GM23338 (cell line): ENCODE measurements at regions not wholly inside any gene's neighbourhood (a gene's known extent, or its start where the extent isn't known, plus 50 kb on each side); places are given as distances from the start of the nearest gene placed in this dataset.

Source experiments
- ATAC-seq: fragments of 200-7000 bp; cut with Tn5 transposase; 3 replicates; pipeline ENCODE4 v1.9.1; 2020
- DNase-seq: peaks from one replicate; pipeline ENCODE4 v3.0.0-alpha.2; 2015; ENCODE audit warnings: low spot score
- H2AFZ ChIP-seq: fragments of 200-600 bp; sonication (generic); 2 replicates; pipeline ENCODE4 v1.8.0; 2016; ENCODE audit warnings: antibody characterized with exemption, mild to moderate bottlenecking, moderate library complexity
- H3F3A ChIP-seq: fragments of 200-600 bp; sonication (generic); replicated peaks from 2 replicates; pipeline ENCODE4 v1.8.0; 2017; ENCODE audit warnings: antibody characterized with exemption, mixed run types, low read depth
- H3K27ac ChIP-seq: fragments of 200-600 bp; sonication (generic); 2 replicates; pipeline ENCODE4 v1.6.1; 2016; ENCODE audit warnings: low read depth
- H3K27me3 ChIP-seq: fragments of 200-600 bp; sonication (generic); 2 replicates; pipeline ENCODE4 v1.8.0; 2016; ENCODE audit warnings: mild to moderate bottlenecking, mixed run types, moderate library complexity; ENCODE audit not compliant: insufficient read depth
- H3K36me3 ChIP-seq: fragments of 200-600 bp; sonication (generic); 2 replicates; pipeline ENCODE4 v1.8.0; 2016; ENCODE audit warnings: mild to moderate bottlenecking; ENCODE audit not compliant: insufficient read depth
- H3K4me1 ChIP-seq: fragments of 200-600 bp; sonication (generic); 2 replicates; pipeline ENCODE4 v1.8.0; 2016; ENCODE audit warnings: mild to moderate bottlenecking, moderate library complexity; ENCODE audit not compliant: insufficient read depth
- H3K4me2 ChIP-seq: fragments of 200-600 bp; sonication (generic); 2 replicates; pipeline ENCODE4 v1.7.1; 2017; ENCODE audit warnings: mixed run types
- H3K4me3 ChIP-seq: fragments of 200-600 bp; sonication (generic); 2 replicates; pipeline ENCODE4 v1.6.1; 2016; ENCODE audit warnings: mixed run types
- H3K79me2 ChIP-seq: fragments of 200-600 bp; sonication (generic); replicated peaks from 2 replicates; pipeline ENCODE4 v1.8.0; 2017; ENCODE audit warnings: mild to moderate bottlenecking; ENCODE audit not compliant: insufficient read depth
- H3K9me2 ChIP-seq: fragments of 200-600 bp; sonication (generic); 2 replicates; pipeline ENCODE4 v1.8.0; 2017; ENCODE audit not compliant: insufficient read depth
- H4K20me1 ChIP-seq: fragments of 200-600 bp; sonication (generic); replicated peaks from 2 replicates; pipeline ENCODE4 v1.8.0; 2017; ENCODE audit warnings: mild to moderate bottlenecking; ENCODE audit not compliant: insufficient read depth
- H3K27ac Mint-ChIP-seq: 2 replicates; pipeline ENCODE4 v1.8.0; 2020; ENCODE audit warnings: inconsistent platforms, mild to moderate bottlenecking, moderate library complexity, mixed read lengths
- H3K27me3 Mint-ChIP-seq: 3 replicates; pipeline ENCODE4 v1.8.0; 2022; ENCODE audit warnings: low read depth, mild to moderate bottlenecking, moderate library complexity, mixed read lengths, inconsistent platforms; ENCODE audit not compliant: insufficient read depth, poor library complexity
- H3K36me3 Mint-ChIP-seq: 3 replicates; pipeline ENCODE4 v1.8.0; 2021; ENCODE audit warnings: low read depth, mild to moderate bottlenecking, inconsistent platforms, moderate library complexity, mixed read lengths
- H3K4me1 Mint-ChIP-seq: 3 replicates; pipeline ENCODE4 v1.8.0; 2020; ENCODE audit warnings: mild to moderate bottlenecking, inconsistent platforms, mixed read lengths
- H3K4me3 Mint-ChIP-seq: 3 replicates; pipeline ENCODE4 v1.8.0; 2021; ENCODE audit warnings: moderate library complexity, mild to moderate bottlenecking, inconsistent platforms, mixed read lengths
- H3K9me3 Mint-ChIP-seq: 3 replicates; pipeline ENCODE4 v1.8.0; 2020; ENCODE audit warnings: moderate library complexity, mild to moderate bottlenecking, inconsistent platforms, mixed read lengths
- EZH2phosphoT487 ChIP-seq: fragments of 200-600 bp; sonication (generic); IDR thresholded peaks from one replicate; pipeline ENCODE4 v1.8.1; 2018; ENCODE audit warnings: antibody characterized with exemption; ENCODE audit not compliant: unreplicated experiment
- JUNB ChIP-seq: IDR thresholded peaks from one replicate; pipeline ENCODE4 v1.6.1; 2016; ENCODE audit warnings: antibody characterized with exemption; ENCODE audit not compliant: unreplicated experiment
- STAT1 ChIP-seq: IDR thresholded peaks from one replicate; pipeline ENCODE4 v1.6.1; 2016; ENCODE audit warnings: antibody characterized with exemption; ENCODE audit not compliant: unreplicated experiment
- TF ChIP-seq, protein P1 (sequence below): IDR thresholded peaks from 2 replicates; pipeline ENCODE4 v1.6.1; 2016; ENCODE audit warnings: antibody characterized with exemption
- TF ChIP-seq, protein P2 (sequence below): fragments of 250-450 bp; sonication (Bioruptor Pico); IDR thresholded peaks from 2 replicates; pipeline ENCODE4 v1.5.0; 2020; ENCODE audit warnings: mild to moderate bottlenecking, moderate library complexity
- TF ChIP-seq, protein P3 (sequence below): IDR thresholded peaks from one replicate; pipeline ENCODE4 v1.6.1; 2018; ENCODE audit warnings: antibody characterized with exemption; ENCODE audit not compliant: unreplicated experiment
- TF ChIP-seq, protein P4 (sequence below), 2 experiments: fragments of 200-600 bp in 1 of 2; sonication (generic) in 1 of 2; conservative IDR thresholded peaks; 2 replicates each; pipeline versions ENCODE4 v1.5.1 to v1.6.1; 2016 to 2017; ENCODE audit warnings: antibody characterized with exemption in 2 of 2, low read depth in 2 of 2, mild to moderate bottlenecking in 2 of 2, moderate library complexity in 1 of 2

DNA sequence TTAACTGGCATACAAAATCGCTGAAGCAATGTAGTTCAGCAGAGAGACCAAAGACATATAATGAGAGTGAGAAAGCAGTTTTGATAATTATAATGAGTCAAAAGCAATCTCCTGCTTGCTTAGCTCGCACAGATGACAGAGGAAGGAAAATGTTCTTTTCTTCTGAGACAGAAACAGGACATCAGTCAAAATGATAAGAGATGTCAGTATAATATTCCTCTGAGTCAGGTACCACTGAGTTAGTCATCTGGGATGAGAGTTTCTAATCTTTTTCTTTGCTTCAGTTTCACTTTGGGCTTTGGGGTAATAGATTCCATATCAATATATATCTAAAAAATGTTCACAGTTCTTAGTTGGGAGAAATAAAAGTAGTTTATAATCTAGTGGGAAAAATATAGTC is 387.2 kb downstream of the PCDH7 start (continued):
- TF ChIP-seq, protein P1, sequence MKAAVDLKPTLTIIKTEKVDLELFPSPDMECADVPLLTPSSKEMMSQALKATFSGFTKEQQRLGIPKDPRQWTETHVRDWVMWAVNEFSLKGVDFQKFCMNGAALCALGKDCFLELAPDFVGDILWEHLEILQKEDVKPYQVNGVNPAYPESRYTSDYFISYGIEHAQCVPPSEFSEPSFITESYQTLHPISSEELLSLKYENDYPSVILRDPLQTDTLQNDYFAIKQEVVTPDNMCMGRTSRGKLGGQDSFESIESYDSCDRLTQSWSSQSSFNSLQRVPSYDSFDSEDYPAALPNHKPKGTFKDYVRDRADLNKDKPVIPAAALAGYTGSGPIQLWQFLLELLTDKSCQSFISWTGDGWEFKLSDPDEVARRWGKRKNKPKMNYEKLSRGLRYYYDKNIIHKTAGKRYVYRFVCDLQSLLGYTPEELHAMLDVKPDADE = no peak
- TF ChIP-seq JUNB = no peak

DNA sequence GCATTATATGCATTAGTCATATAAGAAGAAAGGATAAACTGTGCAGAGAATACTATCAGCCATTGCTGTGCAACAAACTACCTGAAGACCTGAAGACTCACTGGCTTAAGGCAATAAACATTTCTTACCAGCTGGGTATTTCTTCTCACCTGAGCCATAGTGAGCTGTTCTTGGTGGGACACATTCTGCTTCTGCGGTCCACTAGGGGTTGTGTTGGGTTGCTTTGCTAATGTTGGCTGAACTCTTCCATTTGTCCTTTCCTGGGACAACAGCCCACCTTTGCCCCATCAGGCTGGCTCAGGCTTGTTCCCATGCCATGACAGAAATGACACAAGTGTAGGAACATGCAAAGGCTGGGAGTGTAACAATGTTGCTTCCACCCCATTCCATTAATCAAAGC is 388.6 kb downstream of the PCDH7 start:
- Histone ChIP-seq H3K27ac (no peak overlapping the region), H3K79me2 (no peaks in the 10 kb centered on the region), H3K27me3 (no peaks in the 10 kb centered on the region), H3K9me2 (no peaks in the 10 kb centered on the region), H3K4me1 (peaks cover 10% of the 10 kb centered on the region; the same call in 1 of the 2 replicates), H4K20me1 (no peaks in the 10 kb centered on the region), H3F3A (no peaks in the 10 kb centered on the region), H3K36me3 (no peaks in the 10 kb centered on the region), H3K4me3 (no peak overlapping the region), H3K4me2 (no peak overlapping the region), H2AFZ (no peak overlapping the region)
- 0 out of 2 replicates have a peak overlapping the region, but pooled peaks have one; percentile 65 for H3K27ac Mint-ChIP-seq
- no peaks in the 10 kb centered on the region for H3K9me3 Mint-ChIP-seq
- no peak overlapping the region for H3K4me3 Mint-ChIP-seq
- ATAC-seq (peak; percentile 53), DNase-seq (peak; percentile 25)
- H3K4me1 Mint-ChIP-seq = peaks cover 9% of the 10 kb centered on the region; the same call in 2 of the 3 replicates
- H3K36me3 Mint-ChIP-seq = no peaks in the 10 kb centered on the region
- TF ChIP-seq, protein P2, sequence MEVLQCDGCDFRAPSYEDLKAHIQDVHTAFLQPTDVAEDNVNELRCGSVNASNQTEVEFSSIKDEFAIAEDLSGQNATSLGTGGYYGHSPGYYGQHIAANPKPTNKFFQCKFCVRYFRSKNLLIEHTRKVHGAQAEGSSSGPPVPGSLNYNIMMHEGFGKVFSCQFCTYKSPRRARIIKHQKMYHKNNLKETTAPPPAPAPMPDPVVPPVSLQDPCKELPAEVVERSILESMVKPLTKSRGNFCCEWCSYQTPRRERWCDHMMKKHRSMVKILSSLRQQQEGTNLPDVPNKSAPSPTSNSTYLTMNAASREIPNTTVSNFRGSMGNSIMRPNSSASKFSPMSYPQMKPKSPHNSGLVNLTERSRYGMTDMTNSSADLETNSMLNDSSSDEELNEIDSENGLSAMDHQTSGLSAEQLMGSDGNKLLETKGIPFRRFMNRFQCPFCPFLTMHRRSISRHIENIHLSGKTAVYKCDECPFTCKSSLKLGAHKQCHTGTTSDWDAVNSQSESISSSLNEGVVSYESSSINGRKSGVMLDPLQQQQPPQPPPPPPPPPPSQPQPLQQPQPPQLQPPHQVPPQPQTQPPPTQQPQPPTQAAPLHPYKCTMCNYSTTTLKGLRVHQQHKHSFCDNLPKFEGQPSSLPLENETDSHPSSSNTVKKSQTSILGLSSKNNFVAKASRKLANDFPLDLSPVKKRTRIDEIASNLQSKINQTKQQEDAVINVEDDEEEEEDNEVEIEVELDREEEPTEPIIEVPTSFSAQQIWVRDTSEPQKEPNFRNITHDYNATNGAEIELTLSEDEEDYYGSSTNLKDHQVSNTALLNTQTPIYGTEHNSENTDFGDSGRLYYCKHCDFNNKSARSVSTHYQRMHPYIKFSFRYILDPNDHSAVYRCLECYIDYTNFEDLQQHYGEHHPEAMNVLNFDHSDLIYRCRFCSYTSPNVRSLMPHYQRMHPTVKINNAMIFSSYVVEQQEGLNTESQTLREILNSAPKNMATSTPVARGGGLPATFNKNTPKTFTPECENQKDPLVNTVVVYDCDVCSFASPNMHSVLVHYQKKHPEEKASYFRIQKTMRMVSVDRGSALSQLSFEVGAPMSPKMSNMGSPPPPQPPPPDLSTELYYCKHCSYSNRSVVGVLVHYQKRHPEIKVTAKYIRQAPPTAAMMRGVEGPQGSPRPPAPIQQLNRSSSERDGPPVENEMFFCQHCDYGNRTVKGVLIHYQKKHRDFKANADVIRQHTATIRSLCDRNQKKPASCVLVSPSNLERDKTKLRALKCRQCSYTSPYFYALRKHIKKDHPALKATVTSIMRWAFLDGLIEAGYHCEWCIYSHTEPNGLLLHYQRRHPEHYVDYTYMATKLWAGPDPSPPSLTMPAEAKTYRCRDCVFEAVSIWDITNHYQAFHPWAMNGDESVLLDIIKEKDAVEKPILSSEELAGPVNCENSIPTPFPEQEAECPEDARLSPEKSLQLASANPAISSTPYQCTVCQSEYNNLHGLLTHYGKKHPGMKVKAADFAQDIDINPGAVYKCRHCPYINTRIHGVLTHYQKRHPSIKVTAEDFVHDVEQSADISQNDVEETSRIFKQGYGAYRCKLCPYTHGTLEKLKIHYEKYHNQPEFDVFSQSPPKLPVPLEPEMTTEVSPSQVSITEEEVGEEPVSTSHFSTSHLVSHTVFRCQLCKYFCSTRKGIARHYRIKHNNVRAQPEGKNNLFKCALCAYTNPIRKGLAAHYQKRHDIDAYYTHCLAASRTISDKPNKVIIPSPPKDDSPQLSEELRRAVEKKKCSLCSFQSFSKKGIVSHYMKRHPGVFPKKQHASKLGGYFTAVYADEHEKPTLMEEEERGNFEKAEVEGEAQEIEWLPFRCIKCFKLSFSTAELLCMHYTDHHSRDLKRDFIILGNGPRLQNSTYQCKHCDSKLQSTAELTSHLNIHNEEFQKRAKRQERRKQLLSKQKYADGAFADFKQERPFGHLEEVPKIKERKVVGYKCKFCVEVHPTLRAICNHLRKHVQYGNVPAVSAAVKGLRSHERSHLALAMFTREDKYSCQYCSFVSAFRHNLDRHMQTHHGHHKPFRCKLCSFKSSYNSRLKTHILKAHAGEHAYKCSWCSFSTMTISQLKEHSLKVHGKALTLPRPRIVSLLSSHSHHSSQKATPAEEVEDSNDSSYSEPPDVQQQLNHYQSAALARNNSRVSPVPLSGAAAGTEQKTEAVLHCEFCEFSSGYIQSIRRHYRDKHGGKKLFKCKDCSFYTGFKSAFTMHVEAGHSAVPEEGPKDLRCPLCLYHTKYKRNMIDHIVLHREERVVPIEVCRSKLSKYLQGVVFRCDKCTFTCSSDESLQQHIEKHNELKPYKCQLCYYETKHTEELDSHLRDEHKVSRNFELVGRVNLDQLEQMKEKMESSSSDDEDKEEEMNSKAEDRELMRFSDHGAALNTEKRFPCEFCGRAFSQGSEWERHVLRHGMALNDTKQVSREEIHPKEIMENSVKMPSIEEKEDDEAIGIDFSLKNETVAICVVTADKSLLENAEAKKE (CRISPR knock-in tag) = no peak
- TF ChIP-seq, protein P3, sequence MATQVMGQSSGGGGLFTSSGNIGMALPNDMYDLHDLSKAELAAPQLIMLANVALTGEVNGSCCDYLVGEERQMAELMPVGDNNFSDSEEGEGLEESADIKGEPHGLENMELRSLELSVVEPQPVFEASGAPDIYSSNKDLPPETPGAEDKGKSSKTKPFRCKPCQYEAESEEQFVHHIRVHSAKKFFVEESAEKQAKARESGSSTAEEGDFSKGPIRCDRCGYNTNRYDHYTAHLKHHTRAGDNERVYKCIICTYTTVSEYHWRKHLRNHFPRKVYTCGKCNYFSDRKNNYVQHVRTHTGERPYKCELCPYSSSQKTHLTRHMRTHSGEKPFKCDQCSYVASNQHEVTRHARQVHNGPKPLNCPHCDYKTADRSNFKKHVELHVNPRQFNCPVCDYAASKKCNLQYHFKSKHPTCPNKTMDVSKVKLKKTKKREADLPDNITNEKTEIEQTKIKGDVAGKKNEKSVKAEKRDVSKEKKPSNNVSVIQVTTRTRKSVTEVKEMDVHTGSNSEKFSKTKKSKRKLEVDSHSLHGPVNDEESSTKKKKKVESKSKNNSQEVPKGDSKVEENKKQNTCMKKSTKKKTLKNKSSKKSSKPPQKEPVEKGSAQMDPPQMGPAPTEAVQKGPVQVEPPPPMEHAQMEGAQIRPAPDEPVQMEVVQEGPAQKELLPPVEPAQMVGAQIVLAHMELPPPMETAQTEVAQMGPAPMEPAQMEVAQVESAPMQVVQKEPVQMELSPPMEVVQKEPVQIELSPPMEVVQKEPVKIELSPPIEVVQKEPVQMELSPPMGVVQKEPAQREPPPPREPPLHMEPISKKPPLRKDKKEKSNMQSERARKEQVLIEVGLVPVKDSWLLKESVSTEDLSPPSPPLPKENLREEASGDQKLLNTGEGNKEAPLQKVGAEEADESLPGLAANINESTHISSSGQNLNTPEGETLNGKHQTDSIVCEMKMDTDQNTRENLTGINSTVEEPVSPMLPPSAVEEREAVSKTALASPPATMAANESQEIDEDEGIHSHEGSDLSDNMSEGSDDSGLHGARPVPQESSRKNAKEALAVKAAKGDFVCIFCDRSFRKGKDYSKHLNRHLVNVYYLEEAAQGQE = no peak
- TF ChIP-seq EZH2phosphoT487 = no peak
- TF ChIP-seq, protein P4, sequence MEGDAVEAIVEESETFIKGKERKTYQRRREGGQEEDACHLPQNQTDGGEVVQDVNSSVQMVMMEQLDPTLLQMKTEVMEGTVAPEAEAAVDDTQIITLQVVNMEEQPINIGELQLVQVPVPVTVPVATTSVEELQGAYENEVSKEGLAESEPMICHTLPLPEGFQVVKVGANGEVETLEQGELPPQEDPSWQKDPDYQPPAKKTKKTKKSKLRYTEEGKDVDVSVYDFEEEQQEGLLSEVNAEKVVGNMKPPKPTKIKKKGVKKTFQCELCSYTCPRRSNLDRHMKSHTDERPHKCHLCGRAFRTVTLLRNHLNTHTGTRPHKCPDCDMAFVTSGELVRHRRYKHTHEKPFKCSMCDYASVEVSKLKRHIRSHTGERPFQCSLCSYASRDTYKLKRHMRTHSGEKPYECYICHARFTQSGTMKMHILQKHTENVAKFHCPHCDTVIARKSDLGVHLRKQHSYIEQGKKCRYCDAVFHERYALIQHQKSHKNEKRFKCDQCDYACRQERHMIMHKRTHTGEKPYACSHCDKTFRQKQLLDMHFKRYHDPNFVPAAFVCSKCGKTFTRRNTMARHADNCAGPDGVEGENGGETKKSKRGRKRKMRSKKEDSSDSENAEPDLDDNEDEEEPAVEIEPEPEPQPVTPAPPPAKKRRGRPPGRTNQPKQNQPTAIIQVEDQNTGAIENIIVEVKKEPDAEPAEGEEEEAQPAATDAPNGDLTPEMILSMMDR (conservative IDR thresholded peaks at IDR 0.05; ENCODE audit: low read depth in 2 of 2) = no peak
- no peak for TF ChIP-seq JUNB
- no peak for TF ChIP-seq STAT1
- no peaks in the 10 kb centered on the region for H3K27me3 Mint-ChIP-seq
